Heart right ventricle (tissue), 16 donors: ENCODE measurements at regions not wholly inside any gene's neighbourhood (a gene's known extent, or its start where the extent isn't known, plus 50 kb on each side); places are given as distances from the start of the nearest gene placed in this dataset.
A peak's percentile ranks its signal among the peaks of the same experiment; 100 is the strongest.

ENCODE experiments used
- ATAC-seq, 8 donors: fragments of 200-7000 bp; cut with Tn5 transposase; one replicate each; pipeline ENCODE4 v1.9.1; 2020; ENCODE audit warnings: mild to moderate bottlenecking in 8 of 8, moderate library complexity in 8 of 8, moderate number of reproducible peaks in 1 of 8
- DNase-seq, 2 donors: peaks; one replicate each; pipeline ENCODE4 v3.0.0-alpha.2; 2020
- H3K27ac ChIP-seq, 10 donors: fragments of 200-600 bp; sonication (generic) in 2 of 10; one replicate each; pipeline versions ENCODE4 v1.5.0 to v1.8.0; 2020 to 2022; ENCODE audit warnings: mild to moderate bottlenecking in 3 of 10
- H3K27me3 ChIP-seq, 7 donors: fragments of 200-600 bp; one replicate each; pipeline ENCODE4 v1.8.0; 2021 to 2022; ENCODE audit warnings: mild to moderate bottlenecking in 2 of 7
- H3K36me3 ChIP-seq, 9 donors: fragments of 200-600 bp; sonication (generic) in 1 of 9; one replicate each; pipeline versions ENCODE4 v1.5.0 to v1.8.0; 2020 to 2022; ENCODE audit warnings: mild to moderate bottlenecking in 2 of 9
- H3K4me1 ChIP-seq, 9 donors: fragments of 200-600 bp; sonication (generic) in 1 of 9; one replicate each; pipeline versions ENCODE4 v1.5.0 to v1.8.0; 2020 to 2022; ENCODE audit warnings: mild to moderate bottlenecking in 4 of 9
- H3K4me3 ChIP-seq, 10 donors: fragments of 200-600 bp; sonication (generic) in 2 of 10; one replicate each; pipeline versions ENCODE4 v1.5.0 to v1.8.0; 2020 to 2022; ENCODE audit warnings: mild to moderate bottlenecking in 7 of 10, moderate library complexity in 2 of 10
- H3K9me3 ChIP-seq, 11 donors: fragments of 200-600 bp in 10 of 11; sonication (generic) in 2 of 11; one replicate each; pipeline versions ENCODE4 v1.5.0 to v1.8.0; 2013 to 2022; ENCODE audit warnings: mild to moderate bottlenecking in 2 of 11, control low read depth in 1 of 11, moderate library complexity in 1 of 11
- CTCF ChIP-seq, 9 donors: fragments of 200-600 bp; sonication (generic) in 2 of 9; IDR thresholded peaks; one replicate each; pipeline versions ENCODE4 v1.5.0 to v1.8.0; 2021 to 2022; ENCODE audit warnings: antibody characterized with exemption in 9 of 9, mild to moderate bottlenecking in 5 of 9, moderate library complexity in 1 of 9
- WGBS, 2 donors: extraction: QIAGEN DNeasy Blood & Tissue Kit; methylation state at CpG; one replicate each; pipeline ENCODE4 v1.1.7; 2013; ENCODE audit warnings: inconsistent platforms in 1 of 2; 5-methylcytosine and 5-hydroxymethylcytosine counted together
- intact Hi-C, 10 donors: fragments of 100-400 bp; cut with DNase I; formaldehyde crosslinking; loops; one replicate each; pipeline versions ENCODE4 v1.11.1 to v1.14.2; 2022
- donor health status: Arrhythmogenic right ventricular cardiomyopathy.
- donor health status: ischemic (EF 13 %, LVEDD 7.1; RV severe dilation, severe dysfunction).
- donor health status: healthy with polysubstance abuse.
- donor health status: DM: no; HTN: yes; CAD: no.
- donor health status: DM: no; HTN: no; CAD: no.
- donor health status: ischemic (EF 25% LVEDD 6.9; RV normal size, moderate dysfunction).
- donor health status: ischemic (EF 25% LVEDD 5.7; RV mildly dilated, moderate dysfunction).
- donor health status: healthy.
- donor health status: DM: yes; HTN: yes; CAD: no.
- donor health status: Ischemic cardiomyopathy.
- donor health status: ischemic (EF 35%, LVEDD 5.7; RV mildly dilated, moderate dysfunction).
- donor health status: nonischemic (EF 11% LVEDD 7.7; RV severe dilation, severe dysfunction).
- donor health status: DM: yes; HTN: yes; CAD: no.
- donor health status: PGD.
- donor health status: ischemic (EF 29% LVEDD 5.4; RV normal size, mild dysfunction).
- donor health status: nonischemic (EF 23%, LVEDD 6.1; RV moderate dilation, normal function).

GRCh38 chr4:85407546-85407945 lies 67.4 kb upstream of the ARHGAP24 start:
- no peaks in the 10 kb centered on the region for H3K36me3 ChIP-seq

GRCh38 chr4:85408301-85408700 lies 66.6 kb upstream of the ARHGAP24 start:
- intact Hi-C loops = no loop called here
- Histone ChIP-seq H3K4me3 (no peak overlapping the region), H3K27me3 (no peaks in the 10 kb centered on the region), H3K4me1 (peaks cover 0 to 4% (median 0%) of the 10 kb centered on the region in 9 donors), H3K9me3 (no peaks in the 10 kb centered on the region), H3K27ac (no peak overlapping the region), H3K36me3 (no peaks in the 10 kb centered on the region)
- TF ChIP-seq CTCF (IDR thresholded peaks at IDR 0.05) = no peak
- DNase-seq = no peak
- WGBS, 2 donors = 67 to 73% methylated on average over 1 of the region's 1 CpG
- no peak for ATAC-seq

More at GRCh38 chr4:85407546-85407945, 67.4 kb upstream of the ARHGAP24 start:
- no peak for TF ChIP-seq CTCF (IDR thresholded peaks at IDR 0.05)
- DNase-seq (no peak), ATAC-seq (no peak)
- H3K4me1 ChIP-seq = peaks cover 0 to 10% (median 0%) of the 10 kb centered on the region in 9 donors
- H3K9me3 ChIP-seq = no peaks in the 10 kb centered on the region
- no peak overlapping the region for H3K4me3 ChIP-seq
- no peak overlapping the region for H3K27ac ChIP-seq
- 83% methylated on average over 3 of the region's 3 CpGs for WGBS, 2 donors
- intact Hi-C loops = no loop called here
- H3K27me3 ChIP-seq = no peaks in the 10 kb centered on the region

GRCh38 chr4:85409251-85409650 lies 65.7 kb upstream of the ARHGAP24 start:
- ATAC-seq (peak in 5 of 8 donors; percentile 27 to 64 (median 39)), DNase-seq (no peak)
- H3K27ac ChIP-seq = no peak overlapping the region
- intact Hi-C loops = no loop called here
- peaks cover 0 to 4% (median 0%) of the 10 kb centered on the region in 9 donors for H3K4me1 ChIP-seq
- no peaks in the 10 kb centered on the region for H3K27me3 ChIP-seq
- no peaks in the 10 kb centered on the region for H3K9me3 ChIP-seq
- H3K4me3 ChIP-seq = no peak overlapping the region
- no peak for TF ChIP-seq CTCF (IDR thresholded peaks at IDR 0.05)
- no peaks in the 10 kb centered on the region for H3K36me3 ChIP-seq
- WGBS, 2 donors = 60 to 76% methylated on average over 2 of the region's 2 CpGs

- no peak for DNase-seq
- no peak overlapping the region for H3K27ac ChIP-seq
- intact Hi-C loops = no loop called here
- TF ChIP-seq CTCF (IDR thresholded peaks at IDR 0.05) = no peak
- 92% methylated on average over 5 of the region's 5 CpGs for WGBS, 2 donors
- H3K27me3 ChIP-seq = no peaks in the 10 kb centered on the region
- no peak for ATAC-seq
- peaks cover 0 to 4% (median 0%) of the 10 kb centered on the region in 9 donors for H3K4me1 ChIP-seq
- H3K36me3 ChIP-seq = no peaks in the 10 kb centered on the region
- no peak overlapping the region for H3K4me3 ChIP-seq
- no peaks in the 10 kb centered on the region for H3K9me3 ChIP-seq
Observed at GRCh38 chr4:85411386-85411785, 63.6 kb upstream of the ARHGAP24 start.
